ENCODE measurements at regions not wholly inside any gene's neighbourhood (a gene's known extent, or its start where the extent isn't known, plus 50 kb on each side); places are given as distances from the start of the nearest gene placed in this dataset.
A peak's percentile ranks its signal among the peaks of the same experiment; 100 is the strongest.

DNA sequence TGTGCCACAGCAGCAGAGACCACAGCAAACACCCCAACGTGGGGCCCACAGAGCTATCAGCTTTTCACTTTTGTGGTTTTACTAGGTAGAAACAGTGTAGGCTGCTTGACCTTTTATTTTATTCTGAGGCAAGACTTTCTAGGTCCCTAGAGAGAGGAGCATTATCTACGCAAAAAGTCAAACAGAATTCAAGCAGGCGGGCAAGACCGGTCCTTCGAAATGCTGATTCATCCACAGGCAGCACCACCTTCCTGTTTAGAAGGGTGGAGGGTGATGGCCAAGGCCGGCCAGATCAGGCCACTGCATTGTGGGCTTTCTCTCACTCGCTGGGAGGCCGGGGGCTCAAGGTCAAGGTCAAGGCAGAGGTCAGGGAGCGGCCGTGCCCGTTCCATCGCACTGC is 573.0 kb downstream of the GALR1 start:
- peak; percentile 81 for DNase-seq (ENCODE audit: low read depth)
- H3K4me3 ChIP-seq (ENCODE audit: low read depth, low read length) = no peak overlapping the region
- TF ChIP-seq, protein P1, sequence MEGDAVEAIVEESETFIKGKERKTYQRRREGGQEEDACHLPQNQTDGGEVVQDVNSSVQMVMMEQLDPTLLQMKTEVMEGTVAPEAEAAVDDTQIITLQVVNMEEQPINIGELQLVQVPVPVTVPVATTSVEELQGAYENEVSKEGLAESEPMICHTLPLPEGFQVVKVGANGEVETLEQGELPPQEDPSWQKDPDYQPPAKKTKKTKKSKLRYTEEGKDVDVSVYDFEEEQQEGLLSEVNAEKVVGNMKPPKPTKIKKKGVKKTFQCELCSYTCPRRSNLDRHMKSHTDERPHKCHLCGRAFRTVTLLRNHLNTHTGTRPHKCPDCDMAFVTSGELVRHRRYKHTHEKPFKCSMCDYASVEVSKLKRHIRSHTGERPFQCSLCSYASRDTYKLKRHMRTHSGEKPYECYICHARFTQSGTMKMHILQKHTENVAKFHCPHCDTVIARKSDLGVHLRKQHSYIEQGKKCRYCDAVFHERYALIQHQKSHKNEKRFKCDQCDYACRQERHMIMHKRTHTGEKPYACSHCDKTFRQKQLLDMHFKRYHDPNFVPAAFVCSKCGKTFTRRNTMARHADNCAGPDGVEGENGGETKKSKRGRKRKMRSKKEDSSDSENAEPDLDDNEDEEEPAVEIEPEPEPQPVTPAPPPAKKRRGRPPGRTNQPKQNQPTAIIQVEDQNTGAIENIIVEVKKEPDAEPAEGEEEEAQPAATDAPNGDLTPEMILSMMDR (IDR thresholded peaks at IDR 0.05; ENCODE audit: low read depth, low read length) = no peak
- TF ChIP-seq, protein P2, sequence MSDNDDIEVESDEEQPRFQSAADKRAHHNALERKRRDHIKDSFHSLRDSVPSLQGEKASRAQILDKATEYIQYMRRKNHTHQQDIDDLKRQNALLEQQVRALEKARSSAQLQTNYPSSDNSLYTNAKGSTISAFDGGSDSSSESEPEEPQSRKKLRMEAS (IDR thresholded peaks at IDR 0.05; ENCODE audit: low read depth, low read length) = no peak
- no peak for TF ChIP-seq POLR2A (IDR thresholded peaks at IDR 0.05; ENCODE audit: extremely low read depth, insufficient read length)
- TF ChIP-seq MYC (IDR thresholded peaks at IDR 0.05; ENCODE audit: low read depth, low read length) = no peak

DNA sequence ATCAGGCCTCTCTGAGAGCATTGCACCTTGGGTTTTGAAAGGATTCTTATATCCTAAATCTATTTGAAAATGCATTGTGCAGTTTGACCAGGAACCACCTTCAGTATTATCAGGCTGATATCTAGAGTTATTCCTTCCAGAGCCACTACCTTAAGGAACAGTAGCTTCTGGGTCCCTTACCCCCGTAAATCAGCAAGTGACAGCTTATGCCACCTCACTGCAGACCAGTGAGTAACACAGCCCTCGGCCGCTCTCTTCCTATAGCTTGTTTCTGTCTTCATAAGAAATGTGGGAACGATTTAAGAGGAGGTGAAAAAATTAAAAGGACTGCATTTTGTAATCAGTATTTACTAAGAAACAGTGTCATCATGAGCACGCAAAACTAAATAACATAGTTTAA is 584.2 kb downstream of the GALR1 start:
- DNase-seq (ENCODE audit: low read depth) = no peak
- TF ChIP-seq, protein P2 (IDR thresholded peaks at IDR 0.05; ENCODE audit: low read depth, low read length) = no peak
- no peak for TF ChIP-seq MYC (IDR thresholded peaks at IDR 0.05; ENCODE audit: low read depth, low read length)
- TF ChIP-seq, protein P1 (IDR thresholded peaks at IDR 0.05; ENCODE audit: low read depth, low read length) = no peak
- TF ChIP-seq POLR2A (IDR thresholded peaks at IDR 0.05; ENCODE audit: extremely low read depth, insufficient read length) = no peak
- no peak overlapping the region for H3K4me3 ChIP-seq (ENCODE audit: low read depth, low read length)

DNA sequence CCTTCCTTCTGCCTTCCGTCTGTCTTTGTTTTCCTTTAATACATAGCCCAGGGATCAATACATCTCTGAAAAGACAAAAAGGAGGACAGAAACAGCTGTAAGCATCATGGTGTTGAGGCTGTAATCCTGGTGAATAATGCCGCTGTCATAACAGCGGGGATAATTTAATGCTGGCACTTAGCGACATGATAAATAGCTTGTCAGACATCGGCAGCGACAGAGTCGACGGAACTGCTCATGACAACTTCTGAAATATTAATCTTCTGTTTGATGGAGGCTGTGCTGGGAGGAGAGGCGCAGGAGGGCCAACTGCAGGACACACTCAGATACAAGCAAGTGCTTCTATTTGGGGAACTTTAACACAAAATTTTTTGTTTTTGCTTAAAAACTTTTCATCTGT is 602.2 kb downstream of the GALR1 start:
- DNase-seq (ENCODE audit: low read depth) = no peak
- TF ChIP-seq, protein P1 (IDR thresholded peaks at IDR 0.05; ENCODE audit: low read depth, low read length) = no peak
- TF ChIP-seq, protein P2 (IDR thresholded peaks at IDR 0.05; ENCODE audit: low read depth, low read length) = no peak
- TF ChIP-seq POLR2A (IDR thresholded peaks at IDR 0.05; ENCODE audit: extremely low read depth, insufficient read length) = no peak
- TF ChIP-seq MYC (IDR thresholded peaks at IDR 0.05; ENCODE audit: low read depth, low read length) = no peak
- H3K4me3 ChIP-seq (ENCODE audit: low read depth, low read length) = no peak overlapping the region

DNA sequence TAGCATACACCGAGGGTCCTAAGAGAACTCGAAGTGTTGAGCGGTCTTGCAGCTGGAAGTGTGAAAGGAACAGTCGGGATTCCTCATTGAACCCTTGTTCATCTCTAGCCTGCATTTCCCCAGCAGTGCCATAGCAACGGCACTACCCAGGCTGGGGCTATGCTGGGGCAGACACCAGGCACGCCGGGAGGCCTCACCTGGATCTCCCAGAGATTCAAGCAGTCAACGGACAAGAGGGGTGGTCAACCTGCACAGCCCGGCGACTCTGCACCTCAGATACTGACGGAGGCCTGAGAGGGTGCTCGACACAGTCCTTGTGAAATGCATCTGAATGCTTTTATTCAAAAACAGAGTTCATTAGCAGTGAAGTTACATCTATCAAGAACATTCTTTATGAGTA is 604.2 kb downstream of the GALR1 start:
- TF ChIP-seq, protein P2 (IDR thresholded peaks at IDR 0.05; ENCODE audit: low read depth, low read length) = no peak
- TF ChIP-seq MYC (IDR thresholded peaks at IDR 0.05; ENCODE audit: low read depth, low read length) = no peak
- no peak overlapping the region for H3K4me3 ChIP-seq (ENCODE audit: low read depth, low read length)
- DNase-seq (ENCODE audit: low read depth) = no peak

DNA sequence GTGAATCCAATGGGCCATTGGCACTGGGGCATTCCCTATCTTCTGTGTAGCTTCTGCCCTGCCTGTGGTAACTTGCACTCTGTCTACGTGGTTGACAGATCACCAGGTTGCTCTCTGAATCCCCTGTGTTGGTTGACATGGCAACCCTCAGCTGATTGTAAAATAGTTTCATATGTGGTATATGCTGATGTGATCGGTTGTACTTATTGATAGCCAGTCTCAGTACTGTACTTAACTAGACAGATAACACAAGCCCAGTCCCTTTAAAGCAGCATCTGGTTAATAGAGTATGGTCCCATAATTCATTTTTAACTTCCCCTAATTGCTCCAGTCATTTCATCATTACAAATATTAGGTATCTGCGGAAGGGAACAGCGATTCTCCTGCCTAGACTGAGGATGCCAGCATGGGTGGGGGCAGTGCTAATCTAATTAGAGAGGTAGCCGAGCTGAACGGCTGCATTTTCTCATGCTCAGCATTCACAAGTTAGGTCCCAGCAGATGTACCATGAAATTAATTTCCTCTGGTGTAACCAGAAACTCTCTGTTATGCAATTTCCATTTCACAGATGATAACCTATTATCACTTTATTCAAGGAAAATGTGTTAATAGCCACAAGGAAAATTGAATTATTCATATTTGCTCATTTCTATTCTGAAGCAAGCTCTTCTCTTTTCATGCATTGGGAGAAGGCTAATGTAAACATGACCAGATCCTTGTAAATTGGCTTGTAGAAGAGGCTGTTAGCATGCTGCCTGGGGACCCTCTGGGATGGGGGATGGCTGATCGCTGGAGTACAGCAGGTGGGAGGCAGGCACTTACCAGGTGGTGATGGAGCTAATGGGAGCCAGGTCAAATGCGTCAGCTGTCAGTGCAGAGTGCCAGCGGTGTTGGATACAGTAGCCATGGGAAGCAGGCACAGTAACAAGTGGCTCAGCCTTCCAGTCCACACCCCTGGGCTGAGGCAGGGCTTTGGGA is 608.3 kb downstream of the GALR1 start:
- DNase-seq (ENCODE audit: low read depth) = no peak
- TF ChIP-seq MYC (IDR thresholded peaks at IDR 0.05; ENCODE audit: low read depth, low read length) (no peak), POLR2A (IDR thresholded peaks at IDR 0.05; ENCODE audit: extremely low read depth, insufficient read length) (no peak)
- TF ChIP-seq, protein P2 (IDR thresholded peaks at IDR 0.05; ENCODE audit: low read depth, low read length) = no peak
- TF ChIP-seq, protein P1 (IDR thresholded peaks at IDR 0.05; ENCODE audit: low read depth, low read length) = no peak
- no peak overlapping the region for H3K4me3 ChIP-seq (ENCODE audit: low read depth, low read length)

DNA sequence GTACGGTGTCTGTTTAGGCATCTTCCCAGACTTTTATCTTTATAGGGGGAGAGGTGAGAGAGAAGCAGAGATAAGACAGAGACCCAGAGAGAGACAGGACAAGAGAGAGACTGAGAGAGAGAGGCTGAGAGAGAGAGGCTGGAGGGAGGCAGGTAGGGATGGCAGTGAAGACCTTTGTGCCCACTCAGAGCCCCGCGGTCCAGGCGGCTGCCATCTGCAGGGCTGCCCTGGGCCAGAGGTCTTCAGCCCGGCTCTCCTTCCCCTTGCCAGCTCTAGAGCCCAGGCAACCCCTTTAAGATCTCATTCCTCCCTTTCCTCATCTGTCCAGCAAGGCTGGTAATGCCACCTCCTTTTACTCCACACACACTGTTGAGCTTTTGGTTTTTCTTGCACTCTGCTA is 610.0 kb downstream of the GALR1 start:
- no peak overlapping the region for H3K4me3 ChIP-seq (ENCODE audit: low read depth, low read length)
- DNase-seq (ENCODE audit: low read depth) = no peak
- no peak for TF ChIP-seq POLR2A (IDR thresholded peaks at IDR 0.05; ENCODE audit: extremely low read depth, insufficient read length)
- no peak for TF ChIP-seq MYC (IDR thresholded peaks at IDR 0.05; ENCODE audit: low read depth, low read length)
- TF ChIP-seq, protein P2 (IDR thresholded peaks at IDR 0.05; ENCODE audit: low read depth, low read length) = no peak
- TF ChIP-seq, protein P1 (IDR thresholded peaks at IDR 0.05; ENCODE audit: low read depth, low read length) = no peak
